Calu3 (cell line): ENCODE measurements at regions not wholly inside any gene's neighbourhood (a gene's known extent, or its start where the extent isn't known, plus 50 kb on each side); places are given as distances from the start of the nearest gene placed in this dataset.

Experiments used
- BruUV-seq: library from RNA; stranded (reverse); fragments of 400-500 nt; replicated peaks from 2 replicates; lab custom pipeline; 2021; lab: Mats Ljungman, UMichigan
- CTCF ChIA-PET: fragments of 300-600 bp; sonication (Branson Sonifier 250); formaldehyde crosslinking; loops from one replicate; lab custom pipeline; 2022; ENCODE audit warnings: antibody characterized with exemption; lab: Charles Lee
- DNase-seq: peaks from one replicate; pipeline ENCODE4 v3.0.0; 2022
- H3K27ac Mint-ChIP-seq: one replicate; pipeline ENCODE4 v1.8.0; 2022; ENCODE audit warnings: mixed read lengths; ENCODE audit not compliant: unreplicated experiment
- H3K27me3 Mint-ChIP-seq: one replicate; pipeline ENCODE4 v1.8.0; 2022; ENCODE audit warnings: mixed read lengths; ENCODE audit not compliant: unreplicated experiment
- H3K36me3 Mint-ChIP-seq: one replicate; pipeline ENCODE4 v1.8.0; 2022; ENCODE audit warnings: mild to moderate bottlenecking, moderate library complexity, mixed read lengths; ENCODE audit not compliant: insufficient read depth, unreplicated experiment
- H3K4me1 Mint-ChIP-seq: one replicate; pipeline ENCODE4 v1.8.0; 2022; ENCODE audit warnings: mild to moderate bottlenecking, low read depth, mixed read lengths; ENCODE audit not compliant: unreplicated experiment
- H3K4me3 Mint-ChIP-seq: one replicate; pipeline ENCODE4 v1.8.0; 2022; ENCODE audit warnings: mild to moderate bottlenecking, low read depth, moderate library complexity, mixed read lengths; ENCODE audit not compliant: unreplicated experiment
- H3K9me3 Mint-ChIP-seq: one replicate; pipeline ENCODE4 v1.8.0; 2022; ENCODE audit warnings: low read depth, mixed read lengths; ENCODE audit not compliant: unreplicated experiment
- intact Hi-C: fragments of 100-400 bp; cut with micrococcal nuclease; formaldehyde crosslinking; loops from one replicate; pipeline ENCODE4 v1.10.0; 2022; ENCODE audit not compliant: unreplicated experiment
- TF ChIP-seq, protein P1 (sequence below): fragments of 200-600 bp; IDR thresholded peaks from one replicate; pipeline ENCODE4 v1.8.0; 2022; ENCODE audit warnings: antibody characterized with exemption; ENCODE audit not compliant: unreplicated experiment

- H3K9me3 Mint-ChIP-seq = peaks cover 2% of the 10 kb centered on the region
These were observed 173.4 kb upstream of the KIT start for GRCh38 chr4:54484383-54484782.

DNA sequence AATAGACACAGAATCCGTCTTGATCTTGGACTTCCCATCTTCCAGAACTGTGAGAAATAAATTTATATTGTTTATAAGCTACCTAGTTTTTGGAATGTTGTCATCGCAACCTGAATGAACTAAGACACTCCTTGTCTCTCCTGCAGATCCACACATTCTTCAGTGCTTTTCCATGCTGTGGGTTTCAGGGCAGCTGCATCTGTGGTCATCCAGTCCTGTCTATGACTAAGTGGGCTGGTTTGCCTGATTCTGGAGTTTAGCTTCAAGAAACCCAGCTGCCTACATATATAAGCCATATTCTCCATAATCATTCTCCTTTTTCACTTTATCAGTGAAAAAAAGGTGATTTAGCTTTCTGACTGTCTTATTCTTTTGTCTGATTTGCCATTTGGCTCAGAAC is 170.3 kb upstream of the KIT start:
- no peaks in the 10 kb centered on the region for H3K4me1 Mint-ChIP-seq
- CTCF ChIA-PET = no interaction called here
- intact Hi-C loops = no loop called here
- H3K27me3 Mint-ChIP-seq = no peaks in the 10 kb centered on the region
- no peak overlapping the region for H3K4me3 Mint-ChIP-seq
- no peaks in the 10 kb centered on the region for H3K9me3 Mint-ChIP-seq
- BruUV-seq = no TSS peak
- H3K36me3 Mint-ChIP-seq = no peaks in the 10 kb centered on the region
- DNase-seq = no peak
- H3K27ac Mint-ChIP-seq = no peak overlapping the region
- TF ChIP-seq, protein P1, sequence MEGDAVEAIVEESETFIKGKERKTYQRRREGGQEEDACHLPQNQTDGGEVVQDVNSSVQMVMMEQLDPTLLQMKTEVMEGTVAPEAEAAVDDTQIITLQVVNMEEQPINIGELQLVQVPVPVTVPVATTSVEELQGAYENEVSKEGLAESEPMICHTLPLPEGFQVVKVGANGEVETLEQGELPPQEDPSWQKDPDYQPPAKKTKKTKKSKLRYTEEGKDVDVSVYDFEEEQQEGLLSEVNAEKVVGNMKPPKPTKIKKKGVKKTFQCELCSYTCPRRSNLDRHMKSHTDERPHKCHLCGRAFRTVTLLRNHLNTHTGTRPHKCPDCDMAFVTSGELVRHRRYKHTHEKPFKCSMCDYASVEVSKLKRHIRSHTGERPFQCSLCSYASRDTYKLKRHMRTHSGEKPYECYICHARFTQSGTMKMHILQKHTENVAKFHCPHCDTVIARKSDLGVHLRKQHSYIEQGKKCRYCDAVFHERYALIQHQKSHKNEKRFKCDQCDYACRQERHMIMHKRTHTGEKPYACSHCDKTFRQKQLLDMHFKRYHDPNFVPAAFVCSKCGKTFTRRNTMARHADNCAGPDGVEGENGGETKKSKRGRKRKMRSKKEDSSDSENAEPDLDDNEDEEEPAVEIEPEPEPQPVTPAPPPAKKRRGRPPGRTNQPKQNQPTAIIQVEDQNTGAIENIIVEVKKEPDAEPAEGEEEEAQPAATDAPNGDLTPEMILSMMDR = no peak

More at GRCh38 chr4:54484383-54484782, 173.4 kb upstream of the KIT start:
- H3K27ac Mint-ChIP-seq = no peak overlapping the region
- TF ChIP-seq, protein P1 = no peak
- no peak for DNase-seq
- BruUV-seq = no TSS peak
- H3K27me3 Mint-ChIP-seq = no peaks in the 10 kb centered on the region
- intact Hi-C loops = no loop called here
- CTCF ChIA-PET = no interaction called here
- H3K4me1 Mint-ChIP-seq = no peaks in the 10 kb centered on the region
- H3K4me3 Mint-ChIP-seq = no peak overlapping the region
- H3K36me3 Mint-ChIP-seq = no peaks in the 10 kb centered on the region

DNA sequence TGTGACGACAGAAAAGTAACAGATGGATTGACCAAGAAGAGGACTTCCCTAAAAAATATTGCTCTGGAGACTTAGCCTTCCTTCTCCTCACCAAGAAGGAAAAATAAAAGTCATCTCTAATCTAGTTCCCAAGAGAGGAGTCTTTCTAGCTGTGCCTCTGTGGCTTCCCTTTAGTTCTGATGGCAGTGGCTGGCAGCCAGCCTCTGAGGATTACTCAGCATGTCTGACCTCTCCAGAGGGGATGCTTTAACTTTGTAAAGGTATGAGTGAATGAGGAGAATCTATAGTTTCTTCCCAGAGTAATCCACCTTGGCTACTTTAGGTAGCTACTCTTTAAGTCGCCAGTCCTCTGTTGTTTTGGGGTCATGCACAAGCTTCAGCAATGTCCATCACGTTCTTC is 163.9 kb upstream of the KIT start:
- H3K36me3 Mint-ChIP-seq = peaks cover 5% of the 10 kb centered on the region
- no peak overlapping the region for H3K4me3 Mint-ChIP-seq
- no peak overlapping the region for H3K27ac Mint-ChIP-seq
- H3K27me3 Mint-ChIP-seq = no peaks in the 10 kb centered on the region
- TF ChIP-seq, protein P1 = no peak
- intact Hi-C loops = no loop called here
- no peaks in the 10 kb centered on the region for H3K9me3 Mint-ChIP-seq
- BruUV-seq = no TSS peak
- CTCF ChIA-PET = no interaction called here
- no peak for DNase-seq
- no peaks in the 10 kb centered on the region for H3K4me1 Mint-ChIP-seq

DNA sequence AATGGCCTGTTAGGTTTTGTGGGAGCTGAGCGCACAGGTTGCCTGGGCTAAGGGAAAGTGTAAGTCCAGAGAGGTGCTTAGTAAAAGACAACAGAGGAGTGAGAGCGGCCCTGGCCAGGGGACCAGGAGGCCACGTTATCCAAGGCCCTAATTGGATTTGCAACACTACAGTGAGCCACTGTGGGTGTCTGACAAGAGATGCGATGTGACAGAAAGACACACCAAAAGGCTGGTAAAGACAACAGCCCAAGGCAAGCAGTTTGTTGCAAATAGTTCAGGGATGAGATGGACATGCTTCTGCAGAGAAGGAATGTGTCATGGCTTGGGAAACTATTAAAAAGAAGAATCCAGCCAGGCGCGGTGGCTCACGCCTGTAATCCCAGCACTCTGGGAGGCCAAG is 162.7 kb upstream of the KIT start:
- CTCF ChIA-PET = no interaction called here
- TF ChIP-seq, protein P1 = no peak
- no peak for DNase-seq
- no peak overlapping the region for H3K4me3 Mint-ChIP-seq
- peaks cover 5% of the 10 kb centered on the region for H3K36me3 Mint-ChIP-seq
- H3K27ac Mint-ChIP-seq = no peak overlapping the region
- no peaks in the 10 kb centered on the region for H3K9me3 Mint-ChIP-seq
- no peaks in the 10 kb centered on the region for H3K27me3 Mint-ChIP-seq
- no peaks in the 10 kb centered on the region for H3K4me1 Mint-ChIP-seq
- intact Hi-C loops = no loop called here
- BruUV-seq = no TSS peak
